Lower leg skin (tissue), 4 donors: ENCODE measurements at regions not wholly inside any gene's neighbourhood (a gene's known extent, or its start where the extent isn't known, plus 50 kb on each side); places are given as distances from the start of the nearest gene placed in this dataset.
"Not testable (repeated sequence)": the region's sequence is repeated elsewhere in the genome, so short reads cannot be mapped to it uniquely, and the experiment has no call there.

Experiments used
- DNase-seq, 2 donors: peaks; one replicate each; pipeline ENCODE4 v3.0.0-alpha.2; 2019; ENCODE audit warnings: low spot score in 2 of 2
- H3K4me3 ChIP-seq: fragments of 200-600 bp; sonication (generic); 2 replicates; pipeline ENCODE4 v1.5.1; 2017; ENCODE audit warnings: mild to moderate bottlenecking, low read depth; ENCODE audit not compliant: poor library complexity, severe bottlenecking
- POLR2A ChIP-seq, 2 donors: fragments of 450-650 bp; IDR thresholded peaks; one replicate each; pipeline ENCODE4 v1.6.1; 2016 to 2017; ENCODE audit warnings: antibody characterized with exemption in 2 of 2, mild to moderate bottlenecking in 1 of 2, moderate library complexity in 1 of 2
- WGBS, 2 donors: methylation state at CpG; one replicate each; pipeline ENCODE4 v1.1.5; 2018; 5-methylcytosine and 5-hydroxymethylcytosine counted together
- intact Hi-C: fragments of 100-400 bp; cut with DNase I; formaldehyde crosslinking; loops from one replicate; pipeline ENCODE4 v1.15.0; 2023; ENCODE audit warnings: low total_unique reads
- TF ChIP-seq, protein P1 (sequence below), 3 donors: fragments of 450-650 bp; IDR thresholded peaks; one replicate each; pipeline ENCODE4 v1.5.1; 2016; ENCODE audit warnings: antibody characterized with exemption in 3 of 3, mild to moderate bottlenecking in 3 of 3, moderate library complexity in 2 of 3

DNA sequence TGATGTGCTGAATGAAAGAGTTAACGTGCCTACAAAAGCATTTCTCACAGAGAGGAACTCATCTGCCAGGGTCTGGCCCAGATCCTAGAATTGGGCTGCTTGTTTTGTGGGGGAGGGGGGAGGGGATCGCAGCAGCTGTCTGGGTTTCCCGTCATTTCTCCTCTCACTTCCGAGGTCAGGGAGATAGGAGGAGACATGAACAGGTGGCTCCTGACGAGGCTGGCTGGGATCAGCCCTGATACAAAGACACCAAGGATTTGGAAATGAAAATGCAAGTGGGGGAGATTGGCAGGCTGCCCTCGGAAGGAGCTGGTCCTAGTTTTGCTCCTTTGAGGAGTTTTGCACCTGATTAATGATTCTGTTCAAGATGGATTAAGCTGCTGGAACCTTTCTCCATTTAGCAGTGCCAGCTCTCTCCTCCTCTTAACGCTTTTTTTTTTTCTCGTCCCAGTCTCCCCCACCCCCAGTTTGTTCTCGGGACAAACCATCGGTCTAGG lies 86.8 kb upstream of the KMT2C start:
- DNase-seq, result no peak
- no peak overlapping the region for H3K4me3 ChIP-seq
- WGBS, 2 donors, result 6 to 14% methylated on average over 10 of the region's 10 CpGs
- TF ChIP-seq, protein P1, sequence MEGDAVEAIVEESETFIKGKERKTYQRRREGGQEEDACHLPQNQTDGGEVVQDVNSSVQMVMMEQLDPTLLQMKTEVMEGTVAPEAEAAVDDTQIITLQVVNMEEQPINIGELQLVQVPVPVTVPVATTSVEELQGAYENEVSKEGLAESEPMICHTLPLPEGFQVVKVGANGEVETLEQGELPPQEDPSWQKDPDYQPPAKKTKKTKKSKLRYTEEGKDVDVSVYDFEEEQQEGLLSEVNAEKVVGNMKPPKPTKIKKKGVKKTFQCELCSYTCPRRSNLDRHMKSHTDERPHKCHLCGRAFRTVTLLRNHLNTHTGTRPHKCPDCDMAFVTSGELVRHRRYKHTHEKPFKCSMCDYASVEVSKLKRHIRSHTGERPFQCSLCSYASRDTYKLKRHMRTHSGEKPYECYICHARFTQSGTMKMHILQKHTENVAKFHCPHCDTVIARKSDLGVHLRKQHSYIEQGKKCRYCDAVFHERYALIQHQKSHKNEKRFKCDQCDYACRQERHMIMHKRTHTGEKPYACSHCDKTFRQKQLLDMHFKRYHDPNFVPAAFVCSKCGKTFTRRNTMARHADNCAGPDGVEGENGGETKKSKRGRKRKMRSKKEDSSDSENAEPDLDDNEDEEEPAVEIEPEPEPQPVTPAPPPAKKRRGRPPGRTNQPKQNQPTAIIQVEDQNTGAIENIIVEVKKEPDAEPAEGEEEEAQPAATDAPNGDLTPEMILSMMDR (IDR thresholded peaks at IDR 0.05), result no peak
- no peak for TF ChIP-seq POLR2A (IDR thresholded peaks at IDR 0.05)
- intact Hi-C loops, result no loop called here

DNA sequence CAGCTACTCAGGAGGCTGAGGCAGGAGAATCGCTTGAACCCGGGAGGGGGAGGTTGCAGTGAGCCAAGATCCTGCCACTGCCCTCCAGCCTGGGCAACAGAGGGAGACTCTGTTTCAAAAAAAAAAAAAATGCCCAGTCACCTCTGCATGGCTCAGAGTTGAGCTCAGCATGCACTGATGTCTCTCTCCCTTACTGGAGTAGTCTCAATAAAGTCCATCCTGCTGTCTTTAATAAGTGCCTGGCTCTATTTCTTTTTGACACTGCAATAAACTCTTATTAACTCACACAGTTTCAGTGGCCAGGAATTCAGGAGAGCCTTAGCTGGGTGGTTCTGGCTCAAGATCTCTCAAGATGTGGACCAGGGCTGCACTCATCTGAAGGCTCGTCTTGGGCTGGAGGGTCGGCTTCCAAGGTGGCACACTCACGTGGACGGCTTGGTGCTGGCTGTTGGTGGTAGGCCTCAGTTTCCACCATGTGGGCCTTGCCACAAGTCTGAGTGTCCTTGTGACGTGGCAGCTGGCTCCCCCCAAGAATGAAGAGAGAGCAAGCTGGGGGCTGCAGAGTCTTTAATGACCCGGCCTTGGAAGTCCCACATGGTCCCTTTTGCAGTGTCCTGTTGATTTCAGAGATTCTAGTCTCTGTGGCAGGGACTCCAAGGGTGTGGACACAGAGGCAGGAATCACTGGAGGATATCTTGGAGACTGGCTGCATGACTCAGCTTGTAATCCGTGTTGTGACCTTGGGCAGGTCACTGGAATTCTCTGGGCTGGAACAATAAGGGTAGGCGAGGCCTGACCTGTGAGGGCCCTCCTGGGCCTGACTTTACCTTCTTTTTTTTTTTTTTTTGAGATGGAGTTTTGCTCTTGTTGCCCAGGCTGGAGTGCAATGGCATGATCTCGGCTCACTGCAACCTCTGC lies 85.9 kb upstream of the KMT2C start:
- no peak for DNase-seq
- 53 to 65% methylated on average over 10 to 11 of the region's 11 CpGs for WGBS, 2 donors
- TF ChIP-seq POLR2A (IDR thresholded peaks at IDR 0.05), result no peak
- TF ChIP-seq, protein P1 (IDR thresholded peaks at IDR 0.05), result no peak
- intact Hi-C loops, result no loop called here
- H3K4me3 ChIP-seq, result no peak overlapping the region

DNA sequence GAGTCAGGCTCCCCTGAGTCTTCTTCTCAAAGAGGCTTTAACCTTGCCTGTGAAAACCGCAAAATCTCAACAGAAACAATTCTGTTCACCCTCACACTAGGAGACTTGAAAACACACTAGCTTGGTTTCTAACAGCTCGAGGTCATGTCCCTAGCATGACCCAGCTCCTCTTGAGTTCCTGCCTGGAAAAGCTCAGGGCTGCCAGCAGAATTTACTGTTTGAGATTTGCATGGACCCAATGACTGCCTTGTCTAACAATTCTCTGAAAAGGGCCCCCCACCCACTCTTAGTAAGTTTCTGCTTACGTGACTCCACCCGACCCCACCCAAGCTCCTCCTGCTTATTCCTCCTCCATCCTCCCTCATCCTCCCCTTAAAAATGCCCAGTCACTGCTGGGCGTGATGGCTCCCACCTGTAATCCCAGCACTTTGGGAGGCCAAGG lies 85.1 kb upstream of the KMT2C start:
- WGBS, 2 donors, result 57% methylated on average over 5 of the region's 5 CpGs
- intact Hi-C loops, result no loop called here
- no peak for DNase-seq
- TF ChIP-seq, protein P1 (IDR thresholded peaks at IDR 0.05), result no peak
- TF ChIP-seq POLR2A (IDR thresholded peaks at IDR 0.05), result no peak
- H3K4me3 ChIP-seq, result no peak overlapping the region

DNA sequence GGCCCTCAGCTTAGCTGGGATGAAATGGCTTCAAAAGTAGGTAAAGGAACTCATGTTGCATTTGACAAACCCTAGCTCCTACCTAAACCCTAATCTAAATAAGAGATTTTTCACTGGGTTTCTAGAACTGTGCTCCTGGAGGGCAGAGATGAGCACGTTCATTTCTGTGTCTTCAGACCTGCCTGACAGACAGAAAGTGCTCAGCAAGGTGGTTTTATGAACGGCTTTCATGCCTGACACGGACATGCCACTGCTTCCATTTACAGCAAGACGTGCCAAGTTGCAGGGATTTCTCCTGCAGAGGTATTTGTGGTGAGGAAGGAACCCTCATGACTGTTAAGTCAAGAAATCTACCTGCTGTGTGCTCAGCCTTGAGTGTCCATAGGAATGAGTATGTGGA lies 83.5 kb upstream of the KMT2C start:
- TF ChIP-seq POLR2A (IDR thresholded peaks at IDR 0.05), result no peak
- TF ChIP-seq, protein P1 (IDR thresholded peaks at IDR 0.05), result no peak
- DNase-seq, result no peak
- intact Hi-C loops, result no loop called here
- H3K4me3 ChIP-seq, result no peak overlapping the region
- WGBS, 2 donors, result 73 to 79% methylated on average over 4 of the region's 4 CpGs

DNA sequence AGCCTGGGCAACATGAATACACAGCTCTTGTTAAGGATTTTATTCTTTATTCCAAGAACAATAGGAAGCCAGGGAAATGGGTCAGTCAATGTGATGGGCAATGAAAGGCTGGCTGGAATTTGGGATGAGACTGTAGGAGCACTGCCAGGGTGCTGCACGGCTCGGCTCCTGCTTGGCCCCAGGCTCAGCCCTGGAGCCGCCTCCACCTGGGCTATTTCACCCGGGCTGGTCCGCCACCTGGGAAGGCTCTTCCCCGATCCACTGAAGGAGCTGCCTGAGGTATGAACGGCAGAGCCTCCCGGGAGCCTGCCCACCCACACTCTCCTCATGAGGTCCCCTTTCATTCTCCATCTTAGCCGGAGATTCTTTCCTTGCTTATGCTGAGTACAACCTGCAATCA lies 80.4 kb upstream of the KMT2C start:
- DNase-seq, result no peak
- no peak overlapping the region for H3K4me3 ChIP-seq
- TF ChIP-seq, protein P1 (IDR thresholded peaks at IDR 0.05), result no peak
- no peak for TF ChIP-seq POLR2A (IDR thresholded peaks at IDR 0.05)
- 81 to 87% methylated on average over 9 of the region's 9 CpGs for WGBS, 2 donors
- intact Hi-C loops, result no loop called here

DNA sequence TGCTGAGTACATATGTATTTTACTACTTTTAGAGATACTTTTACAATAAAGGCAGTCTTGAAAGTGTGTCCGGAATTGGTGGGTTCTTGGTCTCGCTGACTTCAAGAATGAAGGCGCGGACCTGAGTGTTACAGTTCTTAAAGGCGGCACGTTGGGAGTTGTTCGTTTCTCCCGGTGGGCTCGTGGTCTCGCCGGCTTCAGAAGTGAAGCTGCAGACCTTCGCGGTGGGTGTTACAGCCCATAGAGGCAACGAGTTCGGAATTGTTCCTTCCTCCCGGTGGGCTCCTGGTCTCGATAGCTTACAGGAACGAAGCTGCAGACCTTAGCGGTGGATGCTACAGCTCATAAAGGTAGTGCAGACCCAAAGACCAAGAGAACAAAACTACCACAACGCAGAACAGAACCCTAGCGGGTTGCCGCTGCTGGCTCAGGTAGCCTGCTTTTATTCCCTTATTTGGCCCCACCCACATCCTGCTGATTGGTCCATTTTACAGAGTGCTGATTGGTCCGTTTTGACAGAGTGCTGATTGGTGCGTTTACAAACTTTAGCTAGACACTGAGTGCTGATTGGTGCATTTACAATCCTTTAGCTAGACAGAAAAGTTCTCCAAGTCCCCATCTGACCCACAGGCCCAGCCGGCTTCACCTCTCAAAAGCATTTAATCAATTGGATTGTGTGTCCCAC lies 79.6 kb upstream of the KMT2C start:
- DNase-seq, intact Hi-C loops, H3K4me3 ChIP-seq: not testable (repeated sequence)
- WGBS, 2 donors, result 85 to 87% methylated on average over 25 of the region's 25 CpGs
